T1000 (cell line): ENCODE measurements at regions not wholly inside any gene's neighbourhood (a gene's known extent, or its start where the extent isn't known, plus 50 kb on each side); places are given as distances from the start of the nearest gene placed in this dataset.

Experiments used
- DNase-seq: peaks from one replicate; lab custom pipeline; 2025; ENCODE audit warnings: mixed read lengths; lab: John Stamatoyannopoulos, UW

DNA sequence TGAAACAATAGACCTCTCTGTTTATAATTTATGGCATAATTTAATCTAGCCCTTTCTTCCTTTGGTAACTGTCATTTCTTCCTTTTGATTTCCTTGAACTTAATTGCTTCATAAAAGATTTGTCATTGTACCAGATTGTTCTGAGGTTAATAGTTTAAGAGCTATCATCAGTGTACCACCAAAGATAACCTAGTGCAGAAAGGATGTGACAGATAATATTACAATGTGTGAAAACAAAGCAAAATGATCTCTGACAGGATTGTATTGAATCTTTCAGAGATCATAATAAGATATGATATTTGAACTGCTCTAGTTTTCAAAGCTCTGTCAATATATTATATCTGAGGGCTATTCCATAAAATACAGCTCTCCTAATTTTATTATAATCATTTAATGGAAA lies 132.1 kb upstream of the PTCHD4 start:
- DNase-seq: no peak

DNA sequence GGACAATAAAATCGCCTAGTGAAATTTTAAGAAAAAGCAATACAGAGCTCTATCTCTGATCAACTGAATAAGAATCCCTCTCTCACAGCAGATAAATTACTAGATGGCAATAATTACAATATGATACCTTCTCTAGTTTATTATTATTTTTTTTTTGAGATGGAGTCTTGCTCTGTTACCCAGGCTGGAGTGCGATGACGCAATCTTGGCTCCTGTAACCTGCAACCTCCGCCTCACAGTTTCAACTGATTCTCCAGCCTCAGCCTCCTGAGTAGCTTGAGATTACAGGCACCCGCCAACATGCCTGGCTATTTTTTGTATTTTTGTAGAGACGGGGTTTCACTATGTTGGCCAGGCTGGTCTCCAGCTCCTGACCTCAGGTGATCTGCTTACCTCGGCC lies 129.3 kb upstream of the PTCHD4 start:
- no peak for DNase-seq

DNA sequence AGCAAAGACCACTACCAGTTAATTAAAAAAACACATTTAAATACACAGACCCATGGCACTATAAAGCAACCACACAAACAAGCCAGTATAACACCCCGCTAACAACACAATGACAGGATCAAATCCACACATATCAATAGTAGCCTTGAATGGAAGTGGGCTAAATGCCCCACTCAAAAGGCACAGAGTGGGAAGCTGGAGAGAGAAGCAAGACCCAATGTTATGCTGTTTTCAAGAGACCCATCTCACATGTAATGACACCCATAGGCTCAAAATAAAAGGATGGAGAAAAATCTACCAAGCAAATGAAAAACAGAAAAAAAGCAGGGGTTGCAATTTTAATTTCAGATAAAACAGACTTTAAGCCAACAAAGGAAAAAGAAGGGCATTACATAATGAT lies 125.4 kb upstream of the PTCHD4 start:
- no peak for DNase-seq

DNA sequence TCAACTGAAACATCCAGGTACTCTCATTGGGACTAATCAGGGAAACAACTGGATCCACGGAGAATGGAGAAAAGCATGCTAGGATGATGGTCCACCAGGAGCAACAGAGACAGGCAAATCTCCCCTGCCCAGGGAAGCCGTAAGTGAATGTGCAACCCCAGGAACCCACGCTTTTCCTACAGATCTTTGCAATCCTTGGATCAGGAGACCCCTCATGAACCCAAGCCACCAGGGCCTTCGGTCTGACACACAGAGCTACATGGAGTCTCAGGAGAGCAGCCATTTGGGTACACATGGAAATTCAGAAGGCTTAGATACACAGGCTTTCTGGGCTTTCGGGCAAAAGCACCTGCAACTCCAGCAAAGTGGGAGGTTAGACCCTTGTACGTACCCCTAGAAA lies 122.1 kb upstream of the PTCHD4 start:
- DNase-seq: no peak

DNA sequence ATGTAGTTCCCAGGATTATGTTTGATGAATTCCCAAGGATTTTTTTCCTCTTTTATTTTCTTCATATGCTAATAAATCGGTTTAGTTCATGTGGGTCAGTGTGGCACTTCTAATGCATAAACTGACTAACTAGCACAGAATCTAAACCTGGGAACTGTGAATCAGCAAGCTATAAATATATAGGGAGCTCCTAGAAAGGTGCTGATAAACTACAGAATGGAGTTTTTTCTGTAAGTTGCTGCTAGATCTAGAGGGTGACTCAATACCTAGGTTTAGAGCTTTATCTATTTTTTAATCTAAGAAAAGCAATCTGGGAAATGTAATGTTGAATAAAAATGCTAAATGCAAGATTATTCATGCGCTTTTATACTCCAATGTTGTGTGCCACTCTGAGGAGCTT lies 118.8 kb upstream of the PTCHD4 start:
- DNase-seq: no peak

DNA sequence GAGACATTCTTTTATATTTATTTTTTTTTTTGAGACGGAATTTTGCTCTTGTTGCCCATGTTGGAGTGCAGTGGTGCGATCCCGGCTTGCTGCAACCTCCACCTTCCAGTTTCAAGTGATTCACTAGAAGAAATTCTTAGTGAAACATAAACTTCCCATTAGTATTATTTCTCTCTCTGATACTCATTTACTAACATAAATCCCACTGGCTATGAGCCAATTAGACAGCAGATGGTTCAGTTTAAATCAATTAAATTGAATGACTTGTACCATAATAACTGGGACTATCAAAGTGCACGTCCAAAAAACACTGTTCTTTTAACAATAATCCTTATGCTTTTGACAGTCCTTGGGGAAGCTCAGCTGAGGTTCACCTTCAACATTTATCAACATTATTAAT lies 111.2 kb upstream of the PTCHD4 start:
- DNase-seq: no peak

DNA sequence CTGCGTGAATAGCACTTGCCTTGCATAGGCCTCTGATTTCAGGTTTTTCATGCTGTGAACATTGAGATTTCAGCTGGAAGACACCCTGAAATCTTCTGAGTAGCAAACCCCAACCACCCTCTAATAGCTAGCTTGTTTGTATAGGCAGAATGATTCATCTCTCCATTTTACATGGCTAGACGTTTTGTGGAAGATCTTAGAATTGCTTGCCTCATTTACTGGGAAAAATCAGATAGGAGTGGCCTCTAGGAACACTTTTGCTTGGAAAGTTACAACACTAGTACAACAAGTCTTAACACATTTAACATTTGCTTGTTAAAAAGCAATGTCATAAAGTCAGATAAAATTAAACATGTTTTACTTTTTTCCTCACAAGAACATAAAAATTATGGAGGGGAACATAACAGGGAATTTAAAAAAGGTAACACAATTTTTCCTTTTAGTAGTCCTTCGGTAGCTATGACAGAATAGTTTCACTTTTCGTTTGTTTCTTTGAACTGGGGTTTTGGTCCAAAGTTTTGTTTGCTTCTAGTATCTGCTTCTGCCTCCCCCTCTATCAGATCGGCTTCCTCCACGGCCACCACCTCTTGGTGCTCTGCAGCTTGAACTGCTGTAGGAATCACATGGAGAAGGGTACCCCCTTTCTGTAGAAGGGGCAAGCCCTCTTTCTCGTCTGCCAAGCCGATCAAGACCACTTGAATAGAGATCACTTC lies 102.2 kb upstream of the PTCHD4 start:
- DNase-seq: no peak

DNA sequence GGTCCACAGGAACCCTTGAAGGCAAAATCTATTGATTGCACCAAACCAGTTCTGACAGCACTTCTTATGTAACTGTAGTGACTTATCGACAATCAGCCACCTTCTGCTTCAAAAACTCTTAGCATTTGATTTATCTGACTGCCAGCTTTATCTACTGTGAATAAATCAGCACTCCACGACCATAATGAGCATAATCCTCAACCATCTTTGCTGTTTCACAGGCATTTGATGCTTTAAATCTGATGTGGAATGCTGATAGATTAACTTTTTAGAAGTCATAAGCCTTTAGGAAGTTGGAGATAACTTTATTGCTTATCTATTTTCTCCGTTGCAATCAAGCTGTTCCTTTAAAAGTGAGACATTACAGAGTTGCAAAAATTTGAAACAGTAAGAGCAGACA lies 101.5 kb upstream of the PTCHD4 start:
- DNase-seq: no peak

DNA sequence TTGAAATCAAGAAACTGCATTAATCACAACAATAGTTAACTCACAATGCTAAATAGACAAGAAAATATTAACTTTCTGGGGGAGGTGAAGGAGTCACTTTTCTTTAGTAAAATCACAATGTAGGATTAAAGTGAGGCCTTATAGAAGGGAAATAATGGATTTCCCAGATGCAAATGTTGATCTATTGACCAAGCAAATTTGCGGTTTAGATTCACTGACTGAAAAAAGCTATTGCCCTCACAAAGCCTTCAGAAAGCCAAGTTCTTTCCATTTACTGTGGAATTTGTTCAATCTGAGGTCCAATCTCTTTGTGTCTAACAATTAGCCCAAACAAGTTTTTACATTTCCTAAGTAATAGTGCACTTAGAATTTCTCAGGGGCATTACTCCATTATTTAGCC lies 95.1 kb upstream of the PTCHD4 start:
- DNase-seq: no peak

DNA sequence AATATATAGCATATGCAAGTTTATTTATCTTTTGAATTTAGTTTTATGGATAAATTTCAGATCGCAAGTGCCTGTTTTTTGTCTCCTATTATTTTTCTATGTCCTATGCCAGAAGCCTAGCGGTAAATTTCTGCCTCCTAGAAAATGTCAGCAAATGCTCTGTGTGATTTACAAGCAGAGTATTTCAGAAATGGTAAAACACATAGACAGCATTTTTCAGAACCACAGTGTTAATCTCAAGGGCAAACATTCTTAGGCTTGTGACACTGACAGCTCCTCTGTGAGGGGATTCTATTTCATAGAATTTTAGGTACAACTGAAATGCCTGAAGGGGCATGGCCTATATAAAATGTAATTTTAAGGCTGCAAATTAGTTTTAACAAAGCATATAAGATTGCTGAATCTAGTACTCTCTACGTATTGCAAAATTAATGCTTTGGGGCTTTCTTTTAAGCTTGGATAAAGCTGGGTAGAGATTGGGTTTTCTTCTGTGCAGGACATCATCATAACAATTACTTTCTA lies 89.9 kb upstream of the PTCHD4 start:
- DNase-seq: no peak

DNA sequence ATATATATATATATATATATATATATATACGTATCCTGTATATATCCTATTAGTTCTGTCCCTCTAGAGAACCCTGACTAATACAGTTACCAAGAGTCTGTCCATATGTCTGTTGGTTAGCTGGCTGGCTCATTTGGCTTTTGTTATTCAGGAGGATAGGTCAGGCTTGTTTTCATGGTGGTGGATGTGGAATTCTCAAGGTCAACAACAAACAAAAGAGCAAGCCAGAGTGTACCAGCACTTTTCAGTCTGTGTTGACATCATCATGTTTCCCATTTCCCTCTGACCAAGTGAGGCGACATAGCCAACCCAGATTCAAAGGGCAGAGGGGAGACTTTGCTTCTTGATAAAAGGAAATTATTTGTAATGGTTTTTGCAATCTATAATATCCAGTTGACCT lies 88.5 kb upstream of the PTCHD4 start:
- no peak for DNase-seq

DNA sequence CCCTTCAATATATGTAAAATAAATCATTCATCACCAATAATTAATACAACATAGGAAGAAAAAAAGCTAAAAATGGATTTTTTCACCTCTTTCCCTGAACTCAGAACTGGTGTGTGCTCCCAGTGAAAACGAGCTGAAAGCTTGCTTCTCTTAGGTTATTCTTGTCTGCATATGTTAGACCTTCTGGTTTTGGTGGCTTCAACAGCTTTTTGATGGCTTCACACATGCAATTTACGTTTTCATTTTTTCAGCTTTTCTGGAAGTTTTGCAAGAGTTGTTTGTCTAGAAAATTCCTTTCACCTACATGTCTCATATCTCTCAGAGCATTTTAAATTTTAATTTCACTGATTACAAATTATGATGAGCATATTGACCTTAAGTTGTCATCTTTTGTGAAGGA lies 86.9 kb upstream of the PTCHD4 start:
- DNase-seq: no peak

DNA sequence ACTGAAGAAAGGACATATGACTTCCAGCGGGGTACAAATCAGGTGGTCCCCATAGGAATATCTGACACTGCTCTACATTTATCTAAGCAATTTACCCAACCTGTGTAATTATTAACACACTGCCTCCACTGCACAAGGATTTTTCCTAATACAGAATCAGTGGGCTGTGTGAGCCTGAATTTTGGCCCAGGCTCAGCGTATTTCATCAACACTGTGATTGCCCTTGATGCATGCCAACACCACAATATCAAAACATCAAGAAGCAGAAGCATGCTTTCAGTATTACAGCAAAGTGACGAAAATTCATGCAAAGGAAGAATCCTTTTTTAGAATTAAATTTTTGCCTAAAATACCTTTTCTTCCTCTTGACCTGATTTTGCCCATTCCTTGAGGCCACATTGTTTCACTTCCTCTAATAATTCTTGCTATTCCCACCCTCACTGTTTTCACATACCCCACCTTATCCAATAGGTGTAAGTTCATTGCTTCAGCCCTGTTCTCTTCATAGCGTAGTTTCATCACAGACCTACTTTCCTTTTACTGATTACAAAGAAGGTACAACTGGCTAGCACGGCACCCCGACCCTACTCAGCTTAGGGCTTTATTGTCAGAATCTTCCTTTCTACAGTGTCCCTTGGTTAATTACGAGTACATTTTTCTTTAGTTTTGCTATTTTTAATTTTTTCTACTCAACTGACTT lies 83.7 kb upstream of the PTCHD4 start:
- DNase-seq: no peak

DNA sequence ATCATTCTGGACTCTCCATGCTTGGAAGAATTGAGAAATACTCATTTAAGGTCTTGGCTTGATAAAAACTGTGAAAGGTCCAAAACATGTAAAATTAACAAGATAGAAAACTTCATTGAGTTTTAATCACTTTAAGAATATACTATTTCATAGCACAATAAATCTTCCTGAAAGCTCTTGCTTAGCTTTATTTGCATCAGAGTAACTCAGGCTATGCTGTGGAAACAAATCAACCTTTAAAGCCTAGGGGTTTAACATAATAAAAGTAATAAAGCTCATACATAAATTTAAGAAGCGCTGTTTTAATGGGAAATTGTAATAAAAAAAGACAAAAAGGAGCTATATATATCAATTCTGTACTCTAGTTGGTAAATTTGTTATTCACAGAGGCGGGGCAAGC lies 77.2 kb upstream of the PTCHD4 start:
- DNase-seq: no peak

DNA sequence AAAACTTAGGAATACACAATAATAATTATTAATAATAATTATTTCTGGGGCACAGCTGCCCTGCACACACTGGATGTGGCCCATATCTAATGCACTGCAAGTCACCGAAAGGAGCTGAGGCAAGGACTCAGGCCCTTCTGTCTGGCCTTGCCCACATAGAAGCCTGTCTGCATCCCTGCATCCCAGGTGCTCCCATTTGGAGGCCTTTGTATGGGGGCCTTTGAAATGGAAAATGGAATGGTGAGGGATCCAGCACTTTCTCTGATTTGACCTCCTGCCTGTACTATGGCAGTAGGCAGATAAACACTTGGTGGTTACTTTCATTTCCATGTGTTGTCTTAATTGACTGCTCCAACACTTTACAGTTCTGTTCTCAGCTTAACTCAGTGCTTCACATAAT lies 75.7 kb upstream of the PTCHD4 start:
- no peak for DNase-seq

DNA sequence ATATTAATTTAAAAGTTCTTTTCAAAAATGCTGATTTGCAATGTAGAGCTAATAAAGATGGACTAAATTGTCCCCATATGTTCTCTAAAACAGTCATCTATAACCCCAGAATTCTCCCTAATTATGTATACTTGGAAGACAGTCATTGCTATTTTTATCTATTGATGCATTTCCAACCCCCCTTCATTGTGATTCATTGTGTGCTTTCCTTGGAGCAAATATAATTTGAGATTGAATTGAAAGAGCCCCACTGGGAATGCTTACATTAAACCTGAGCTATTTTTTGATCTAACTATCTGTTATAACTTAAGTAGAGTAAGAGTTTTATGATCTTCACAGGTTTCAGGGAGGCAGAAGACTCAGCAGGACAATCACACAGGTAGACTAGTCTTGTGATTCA lies 73.7 kb upstream of the PTCHD4 start:
- DNase-seq: no peak

DNA sequence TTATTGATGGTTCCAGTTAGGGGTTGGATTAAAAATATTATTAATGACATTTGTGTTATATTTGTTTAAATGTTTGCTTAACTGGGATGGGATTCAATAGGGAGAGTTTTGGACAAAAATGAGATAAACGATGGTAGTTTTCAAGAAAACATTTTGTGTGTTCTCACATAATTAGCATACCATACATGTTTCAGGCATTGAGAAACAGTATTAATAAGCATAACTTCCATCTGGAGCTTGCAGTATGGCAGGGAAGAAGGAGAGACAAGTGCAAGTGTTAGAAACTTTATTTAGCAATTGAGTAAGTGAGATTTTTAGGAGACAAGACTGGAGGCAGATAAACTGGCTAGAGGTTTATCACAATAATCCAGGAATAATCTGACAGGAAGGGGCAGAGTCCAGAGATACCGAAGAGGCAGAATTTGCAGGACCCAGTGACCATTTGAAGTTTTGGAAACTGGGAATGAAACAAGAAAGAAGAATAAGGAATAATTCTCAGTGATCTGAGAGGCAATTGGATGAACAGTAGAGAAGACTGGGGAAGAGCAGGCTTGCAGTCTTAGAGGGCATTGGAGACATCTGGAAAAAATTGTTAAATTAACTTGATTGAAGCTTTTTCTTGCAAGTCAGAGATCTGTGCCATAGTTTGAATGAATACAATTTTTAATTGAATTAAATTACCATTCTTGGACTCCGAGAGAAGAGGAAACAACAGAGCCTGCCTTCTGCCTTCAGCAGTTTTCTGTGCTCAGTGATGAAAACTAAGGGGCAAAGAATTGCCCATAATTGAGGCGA lies 73.0 kb upstream of the PTCHD4 start:
- no peak for DNase-seq

DNA sequence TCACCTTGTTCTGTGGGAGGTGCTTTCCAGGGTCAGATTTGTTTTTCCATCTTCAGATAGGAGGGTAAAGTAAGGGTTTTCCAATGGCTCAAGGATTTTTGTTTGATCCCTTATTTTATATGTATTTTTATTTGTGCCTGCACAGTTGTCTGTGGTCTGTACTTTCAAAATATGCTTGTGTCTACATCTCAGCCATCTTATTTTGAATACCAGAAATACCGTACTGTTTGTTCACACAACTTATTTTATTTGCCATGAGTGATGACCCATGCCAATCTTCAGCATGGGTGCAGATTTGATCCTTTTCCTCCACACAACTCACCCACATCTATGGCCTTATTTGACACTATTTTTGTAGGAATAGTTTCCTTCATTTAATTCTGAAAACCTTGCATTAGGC lies 72.2 kb upstream of the PTCHD4 start:
- DNase-seq: no peak

DNA sequence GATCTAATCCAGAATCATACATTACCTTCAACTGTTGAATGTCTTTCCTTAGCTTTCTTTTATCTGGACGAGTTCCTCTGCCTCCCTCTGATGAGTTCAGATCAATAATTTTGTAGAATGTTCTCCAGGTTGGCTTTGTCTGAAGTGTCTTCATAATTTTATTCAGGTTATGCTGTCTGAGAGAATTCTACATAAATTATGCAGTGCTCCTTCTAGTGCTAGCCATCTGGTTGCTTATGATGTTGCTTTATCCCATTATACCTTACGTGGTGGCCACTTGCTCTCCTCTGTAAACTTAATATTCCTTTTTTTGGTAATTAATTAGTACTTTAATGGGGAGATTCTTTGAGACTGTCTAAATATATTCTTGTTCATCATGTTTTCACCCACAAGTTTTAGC lies 67.7 kb upstream of the PTCHD4 start:
- DNase-seq: no peak

DNA sequence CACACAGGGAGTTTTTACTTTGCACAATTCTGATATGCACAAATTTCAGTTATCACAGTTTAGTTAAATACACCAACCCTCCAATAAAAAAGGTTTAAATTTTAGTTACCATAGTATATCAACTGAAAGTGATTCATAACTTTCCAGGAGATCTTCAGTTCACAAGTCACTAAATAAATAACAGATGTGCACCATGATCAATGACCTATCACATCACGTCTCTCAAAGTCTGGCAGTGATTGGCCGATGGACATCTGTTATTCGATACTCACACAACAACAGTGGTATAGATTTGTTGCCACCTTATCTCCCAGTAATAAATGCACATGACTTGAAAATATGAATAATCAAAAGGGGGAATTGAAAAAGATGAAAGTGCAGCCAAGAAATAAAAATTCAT lies 66.8 kb upstream of the PTCHD4 start:
- no peak for DNase-seq

DNA sequence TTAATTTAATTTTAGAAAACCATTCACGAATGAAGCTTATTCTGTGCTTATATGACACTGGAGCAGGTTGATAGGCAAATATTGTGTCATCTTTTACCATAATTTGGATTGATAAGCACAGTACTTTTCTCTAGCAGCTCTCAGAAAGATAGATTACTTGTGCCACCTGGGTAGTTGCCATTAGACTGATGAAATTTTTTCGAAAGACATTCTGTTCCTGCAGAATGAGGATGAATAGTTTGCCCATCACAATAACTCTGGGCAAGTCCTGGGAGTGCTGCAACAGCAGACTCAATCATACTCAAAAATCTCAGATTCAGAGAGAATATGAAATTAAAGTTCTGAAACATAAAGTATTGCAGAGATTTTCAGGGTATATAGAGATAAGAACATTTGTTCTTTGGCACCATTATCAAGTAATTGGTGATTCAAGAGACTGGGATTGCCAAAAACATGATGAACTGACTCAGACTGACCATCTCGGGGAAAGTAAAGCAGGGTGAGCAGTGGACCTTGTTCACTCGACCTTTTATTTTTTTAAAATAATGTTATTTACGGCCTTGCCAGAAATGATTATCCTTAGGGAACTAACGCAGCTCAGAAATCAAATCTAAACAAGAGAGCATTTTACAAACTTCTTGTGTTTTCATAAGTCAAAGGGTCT lies 65.8 kb upstream of the PTCHD4 start:
- no peak for DNase-seq

DNA sequence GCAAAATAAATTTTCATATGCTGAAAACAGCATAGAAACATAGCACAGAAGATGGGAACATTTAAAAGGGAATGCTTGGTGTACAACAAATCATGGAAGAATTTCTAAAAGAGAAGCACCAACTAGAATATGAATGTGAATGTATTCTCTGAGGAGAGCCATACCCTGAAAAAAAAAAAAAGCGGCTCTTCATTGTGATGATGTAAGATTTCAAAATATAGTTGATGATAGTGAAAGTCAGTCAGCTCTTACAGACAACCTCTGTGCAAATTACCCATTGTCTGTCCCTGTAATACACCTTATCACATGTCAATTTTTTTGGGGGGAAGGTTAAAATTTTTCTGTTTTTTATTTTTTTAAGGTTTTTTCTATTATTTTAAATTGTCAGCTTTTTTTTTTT lies 58.6 kb upstream of the PTCHD4 start:
- DNase-seq: no peak
